Anterior cingulate cortex (tissue), 58 donors: ENCODE measurements at regions not wholly inside any gene's neighbourhood (a gene's known extent, or its start where the extent isn't known, plus 50 kb on each side); places are given as distances from the start of the nearest gene placed in this dataset.
A peak's percentile ranks its signal among the peaks of the same experiment; 100 is the strongest.
"Not testable (repeated sequence)": the region's sequence is repeated elsewhere in the genome, so short reads cannot be mapped to it uniquely, and the experiment has no call there.

ENCODE experiments used
- DNase-seq, 58 donors: peaks; one replicate each; lab custom pipeline; 2025; lab: John Stamatoyannopoulos, UW

DNA sequence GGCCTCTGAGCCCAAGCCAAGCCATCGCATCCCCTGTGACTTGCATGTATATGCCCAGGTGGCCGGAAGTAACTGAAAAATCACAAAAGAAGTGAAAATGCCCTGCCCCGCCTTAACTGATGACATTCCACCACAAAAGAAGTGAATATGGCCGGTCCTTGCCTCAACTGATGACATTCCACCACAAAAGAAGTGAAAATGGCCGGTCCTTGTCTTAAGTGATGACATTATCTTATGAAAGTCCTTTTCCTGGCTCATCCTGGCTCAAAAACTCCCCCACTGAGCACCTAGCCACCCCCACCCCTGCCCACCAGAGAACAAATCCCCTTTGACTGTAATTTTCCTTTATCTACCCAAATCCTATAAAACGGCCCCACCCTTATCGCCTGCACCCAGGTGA lies 712.7 kb upstream of the PABPC4L start:
- not testable (repeated sequence) for DNase-seq

- no peak for DNase-seq
These were observed 710.4 kb upstream of the PABPC4L start for GRCh38 chr4:134911941-134912340.

DNA sequence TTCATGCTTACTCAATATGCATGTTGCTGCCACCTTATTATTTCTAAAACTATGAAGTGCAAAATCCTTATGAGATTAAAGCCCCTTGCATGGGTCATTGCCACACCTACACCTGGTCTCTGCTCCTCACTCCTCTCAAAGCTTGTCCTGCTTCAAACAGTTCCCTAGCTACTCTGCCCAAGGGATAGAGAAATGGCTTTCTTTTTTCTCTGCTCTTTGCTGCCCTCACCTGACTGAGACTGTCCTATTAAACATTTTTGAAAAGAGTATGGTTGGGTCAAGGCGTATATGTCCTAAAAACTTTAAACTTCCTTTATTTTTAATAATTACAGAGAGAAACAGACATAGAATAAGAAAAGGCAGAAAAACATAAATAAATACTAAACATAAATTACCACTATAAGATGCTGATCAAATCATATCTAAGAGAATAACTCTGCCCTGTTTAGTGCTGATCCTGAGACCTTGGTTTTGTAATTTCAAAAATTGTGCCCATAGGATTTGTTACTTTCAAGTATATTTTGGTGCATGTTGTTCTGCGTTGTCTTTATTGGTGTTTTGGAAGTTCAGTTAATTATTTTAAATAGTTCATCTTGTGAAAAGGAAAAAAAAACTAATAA lies 704.9 kb upstream of the PABPC4L start:
- DNase-seq: peak in 2 of 58 donors; percentile 1 to 8

DNA sequence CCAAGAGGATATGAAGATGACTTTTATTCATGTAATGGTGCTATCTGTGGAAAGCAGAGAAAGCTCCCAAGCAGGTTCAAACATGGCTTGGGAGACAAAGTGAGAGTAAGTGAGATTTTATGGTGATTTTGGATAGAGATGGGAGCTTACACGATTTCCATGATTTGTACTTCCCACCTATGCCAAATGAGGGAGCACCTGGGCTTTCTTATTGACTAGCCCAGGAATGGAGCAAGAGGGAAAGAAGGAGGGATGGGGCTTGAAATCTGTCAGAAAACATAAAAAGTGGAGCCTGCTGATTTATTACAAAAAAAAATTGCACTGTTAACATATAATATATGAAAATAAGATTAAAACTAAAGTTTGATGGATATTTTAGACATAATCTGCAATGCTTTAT lies 703.5 kb upstream of the PABPC4L start:
- no peak for DNase-seq

GRCh38 chr4:134888156-134888555 lies 686.6 kb upstream of the PABPC4L start:
- DNase-seq: no peak

GRCh38 chr4:134885436-134885835 lies 683.8 kb upstream of the PABPC4L start:
- no peak for DNase-seq

DNA sequence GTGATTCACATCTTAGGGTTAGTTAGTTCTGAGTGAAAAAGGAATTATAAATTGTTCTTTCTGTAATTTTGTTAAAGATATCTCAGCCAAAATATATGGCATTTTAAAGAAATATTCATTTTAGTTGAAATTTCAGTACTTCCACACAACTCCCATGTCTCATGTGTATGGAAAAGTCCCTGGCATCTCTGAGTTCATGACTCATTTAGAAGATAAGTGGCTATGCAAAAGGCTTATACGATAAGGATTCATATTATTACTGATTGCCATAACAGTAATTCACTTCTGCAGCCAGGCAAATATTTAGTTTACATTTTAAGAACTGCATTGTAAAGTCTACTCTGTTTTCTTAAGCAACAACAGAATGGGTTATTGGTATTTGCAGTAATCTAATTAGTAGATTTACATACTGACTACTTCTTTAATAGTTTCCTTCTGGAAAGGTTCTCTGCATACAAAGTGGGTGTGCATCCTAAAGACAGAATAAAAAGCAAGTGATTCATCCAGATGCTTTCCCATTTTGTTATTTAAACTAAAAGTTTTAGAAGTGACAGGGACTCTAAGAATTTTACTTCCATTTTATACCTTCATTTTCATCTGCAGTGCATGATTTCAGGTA lies 682.4 kb upstream of the PABPC4L start:
- DNase-seq: no peak

- no peak for DNase-seq
These were observed 677.4 kb upstream of the PABPC4L start for GRCh38 chr4:134879019-134879418.

- no peak for DNase-seq
These were observed 665.4 kb upstream of the PABPC4L start for GRCh38 chr4:134867027-134867426.

DNA sequence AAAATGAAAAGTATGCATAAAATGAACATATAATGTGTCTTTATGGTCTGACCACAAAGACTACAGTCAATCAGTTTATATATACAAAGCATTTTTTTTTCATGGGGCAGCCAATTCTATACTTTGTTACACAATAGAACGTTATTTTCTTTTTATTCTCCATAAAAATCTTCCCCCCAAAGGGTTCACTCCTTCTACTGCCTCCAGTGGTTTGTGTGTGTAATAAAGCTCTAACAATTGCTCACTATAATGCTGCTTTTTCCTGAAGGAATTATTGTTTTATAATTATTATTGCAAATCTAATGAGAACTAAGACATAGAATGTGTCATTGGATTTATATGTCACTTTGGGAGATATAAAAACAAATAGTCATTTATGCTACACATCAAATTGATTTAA lies 664.1 kb upstream of the PABPC4L start:
- DNase-seq: no peak

- no peak for DNase-seq
These were observed 660.5 kb upstream of the PABPC4L start for GRCh38 chr4:134862116-134862515.

GRCh38 chr4:134848681-134849080 lies 647.1 kb upstream of the PABPC4L start:
- no peak for DNase-seq

- not testable (repeated sequence) for DNase-seq
These were observed 629.2 kb upstream of the PABPC4L start for GRCh38 chr4:134830741-134831140.

DNA sequence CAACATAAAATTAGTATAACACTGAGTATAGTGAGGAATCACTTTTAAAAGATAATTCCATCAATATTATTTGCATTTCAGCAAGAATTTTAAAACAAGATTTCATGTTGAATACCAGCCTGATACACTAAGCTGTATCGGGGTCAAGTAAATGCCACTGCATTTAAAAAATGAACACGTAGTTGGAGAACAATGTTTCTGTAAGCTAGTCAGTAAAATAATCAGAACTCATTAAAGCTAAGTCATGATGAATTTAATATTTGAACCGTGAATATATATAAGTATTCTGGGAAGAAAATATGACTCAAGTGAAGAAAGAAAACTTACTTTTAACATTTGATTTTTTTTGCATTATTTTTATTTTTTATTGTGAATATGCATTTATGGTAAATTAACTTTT lies 611.0 kb upstream of the PABPC4L start:
- DNase-seq: no peak

GRCh38 chr4:134807231-134807745 lies 605.7 kb upstream of the PABPC4L start:
- no peak for DNase-seq

DNA sequence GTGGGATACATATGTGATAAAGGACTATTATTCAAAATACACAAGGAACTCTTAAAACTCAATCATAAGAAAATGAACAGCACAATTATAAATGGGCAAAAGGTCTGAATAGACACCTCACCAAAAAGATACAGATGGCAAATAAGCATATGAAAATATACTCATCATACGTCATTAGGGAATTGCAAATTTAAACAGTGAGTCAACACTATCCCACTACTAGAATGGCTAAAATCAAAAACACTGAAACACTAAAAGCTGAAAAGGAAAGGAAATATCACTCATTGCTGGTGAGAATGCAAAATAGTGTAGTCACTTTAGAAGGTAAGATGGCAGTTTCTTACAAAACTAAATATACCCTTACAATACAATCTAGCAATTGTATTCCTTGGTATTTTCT lies 597.0 kb upstream of the PABPC4L start:
- DNase-seq: no peak

GRCh38 chr4:134787315-134787714 lies 585.7 kb upstream of the PABPC4L start:
- DNase-seq: no peak

- DNase-seq: no peak
These were observed 578.7 kb upstream of the PABPC4L start for GRCh38 chr4:134780244-134780643.

- no peak for DNase-seq
These were observed 576.0 kb upstream of the PABPC4L start for GRCh38 chr4:134777606-134778005.

GRCh38 chr4:134773497-134774000 lies 572.0 kb upstream of the PABPC4L start:
- no peak for DNase-seq

DNA sequence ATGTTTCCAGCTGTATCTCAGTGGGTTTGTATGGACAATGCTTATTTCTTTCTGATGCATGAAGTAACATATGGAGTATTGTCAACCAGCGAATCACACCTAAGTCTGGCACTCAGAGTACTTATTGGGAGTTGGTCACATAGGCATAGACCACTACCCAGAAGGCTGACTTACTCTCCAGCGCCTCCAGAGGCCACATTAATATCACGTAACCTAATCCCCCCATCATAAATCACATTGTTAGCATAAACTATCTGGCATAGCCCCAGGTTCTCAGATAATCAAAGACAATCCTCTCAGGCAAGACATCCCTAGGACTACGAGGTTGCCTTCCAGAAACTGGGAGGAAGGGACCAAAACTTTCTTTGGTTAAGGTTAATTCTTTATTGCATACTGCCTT lies 560.5 kb upstream of the PABPC4L start:
- DNase-seq: no peak

DNA sequence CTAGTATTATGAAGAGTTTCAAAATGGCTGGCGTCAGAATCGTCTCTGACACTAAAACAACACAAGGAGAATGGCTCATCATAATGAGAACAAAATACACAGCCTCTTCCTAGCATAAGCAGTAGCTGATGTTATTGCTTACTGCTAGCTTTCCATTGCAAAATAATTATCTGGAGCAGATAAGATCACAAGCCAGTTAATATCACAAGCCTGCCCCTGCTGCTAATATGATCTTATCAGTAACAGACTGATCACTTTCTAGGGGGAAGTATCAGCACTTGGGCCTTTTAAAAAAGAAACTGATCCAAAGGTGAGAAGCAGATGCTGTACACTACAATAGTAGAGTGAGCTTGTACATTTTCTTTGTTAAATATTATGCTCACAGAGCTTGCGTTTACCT lies 554.8 kb upstream of the PABPC4L start:
- no peak for DNase-seq
